Suprapubic skin (tissue), 4 donors: ENCODE measurements at regions not wholly inside any gene's neighbourhood (a gene's known extent, or its start where the extent isn't known, plus 50 kb on each side); places are given as distances from the start of the nearest gene placed in this dataset.

Experiments used
- POLR2A ChIP-seq, 2 donors: fragments of 450-650 bp; IDR thresholded peaks; one replicate each; pipeline ENCODE4 v1.6.1; 2017; ENCODE audit warnings: antibody characterized with exemption in 2 of 2, mild to moderate bottlenecking in 2 of 2, moderate library complexity in 2 of 2
- POLR2AphosphoS5 ChIP-seq, 3 donors: sonication (generic); formaldehyde crosslinking; IDR thresholded peaks; one replicate each; pipeline ENCODE4 v1.6.1; 2017; ENCODE audit warnings: antibody characterized with exemption in 3 of 3
- TF ChIP-seq, protein P1 (sequence below), 2 donors: fragments of 200-600 bp in 1 of 2; fragments of 450-650 bp in 1 of 2; sonication (generic) in 1 of 2; IDR thresholded peaks; one replicate each; pipeline ENCODE4 v1.5.1; 2016 to 2019; ENCODE audit warnings: antibody characterized with exemption in 2 of 2, mild to moderate bottlenecking in 1 of 2, moderate library complexity in 1 of 2

- TF ChIP-seq POLR2AphosphoS5 (IDR thresholded peaks at IDR 0.05) (no peak), POLR2A (IDR thresholded peaks at IDR 0.05) (no peak)
- TF ChIP-seq, protein P1, sequence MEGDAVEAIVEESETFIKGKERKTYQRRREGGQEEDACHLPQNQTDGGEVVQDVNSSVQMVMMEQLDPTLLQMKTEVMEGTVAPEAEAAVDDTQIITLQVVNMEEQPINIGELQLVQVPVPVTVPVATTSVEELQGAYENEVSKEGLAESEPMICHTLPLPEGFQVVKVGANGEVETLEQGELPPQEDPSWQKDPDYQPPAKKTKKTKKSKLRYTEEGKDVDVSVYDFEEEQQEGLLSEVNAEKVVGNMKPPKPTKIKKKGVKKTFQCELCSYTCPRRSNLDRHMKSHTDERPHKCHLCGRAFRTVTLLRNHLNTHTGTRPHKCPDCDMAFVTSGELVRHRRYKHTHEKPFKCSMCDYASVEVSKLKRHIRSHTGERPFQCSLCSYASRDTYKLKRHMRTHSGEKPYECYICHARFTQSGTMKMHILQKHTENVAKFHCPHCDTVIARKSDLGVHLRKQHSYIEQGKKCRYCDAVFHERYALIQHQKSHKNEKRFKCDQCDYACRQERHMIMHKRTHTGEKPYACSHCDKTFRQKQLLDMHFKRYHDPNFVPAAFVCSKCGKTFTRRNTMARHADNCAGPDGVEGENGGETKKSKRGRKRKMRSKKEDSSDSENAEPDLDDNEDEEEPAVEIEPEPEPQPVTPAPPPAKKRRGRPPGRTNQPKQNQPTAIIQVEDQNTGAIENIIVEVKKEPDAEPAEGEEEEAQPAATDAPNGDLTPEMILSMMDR (IDR thresholded peaks at IDR 0.05): no peak
Measured at GRCh38 chr6:125508793-125509192, 207.0 kb upstream of the HDDC2 start.
